RWPE1 (cell line): ENCODE measurements at regions not wholly inside any gene's neighbourhood (a gene's known extent, or its start where the extent isn't known, plus 50 kb on each side); places are given as distances from the start of the nearest gene placed in this dataset.

Experiments used
- CTCF ChIA-PET: fragments of 350-600 bp; sonication (Branson Sonifier 250); formaldehyde crosslinking; extraction: SDS; loops from one replicate; lab custom pipeline; 2021; lab: Yijun Ruan, JAX
- POLR2A ChIA-PET: fragments of 400-600 bp; formaldehyde crosslinking; extraction: SDS; loops from one replicate; lab custom pipeline; 2020; ENCODE audit warnings: antibody characterized with exemption; ENCODE audit not compliant: low non-redundant PET; lab: Yijun Ruan, JAX
- DNase-seq: peaks from one replicate; pipeline ENCODE4 v3.0.0; 2012; ENCODE audit warnings: low spot score
- H3K27ac ChIP-seq: fragments of 450-650 bp; 2 replicates; pipeline ENCODE4 v1.5.1; 2017
- TF ChIP-seq, protein P1 (sequence below): fragments of 450-650 bp; conservative IDR thresholded peaks from 2 replicates; pipeline ENCODE4 v1.5.1; 2017; ENCODE audit warnings: low read depth, mild to moderate bottlenecking

DNA sequence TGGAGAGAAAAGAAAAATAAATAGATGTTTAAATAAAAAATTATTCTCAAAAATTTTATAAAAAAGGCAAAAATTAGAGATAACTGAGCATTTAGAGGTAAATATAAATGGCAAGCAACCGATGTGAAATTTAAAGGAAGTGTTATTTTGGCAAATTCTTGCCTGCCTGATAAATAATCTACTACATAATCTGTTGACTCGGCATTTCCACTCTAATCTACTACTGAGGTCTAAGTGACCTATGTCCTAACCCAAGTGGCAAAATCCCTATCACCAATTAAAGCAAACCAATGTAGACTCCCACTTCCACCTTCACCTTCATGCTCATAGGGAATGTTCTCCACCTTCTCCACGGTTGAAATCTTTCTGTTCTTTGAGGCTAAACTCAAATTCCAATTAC lies 1124.1 kb upstream of the CDH2 start:
- H3K27ac ChIP-seq = no peak overlapping the region
- DNase-seq = no peak
- CTCF ChIA-PET = no interaction called here
- POLR2A ChIA-PET = no interaction called here
- TF ChIP-seq, protein P1, sequence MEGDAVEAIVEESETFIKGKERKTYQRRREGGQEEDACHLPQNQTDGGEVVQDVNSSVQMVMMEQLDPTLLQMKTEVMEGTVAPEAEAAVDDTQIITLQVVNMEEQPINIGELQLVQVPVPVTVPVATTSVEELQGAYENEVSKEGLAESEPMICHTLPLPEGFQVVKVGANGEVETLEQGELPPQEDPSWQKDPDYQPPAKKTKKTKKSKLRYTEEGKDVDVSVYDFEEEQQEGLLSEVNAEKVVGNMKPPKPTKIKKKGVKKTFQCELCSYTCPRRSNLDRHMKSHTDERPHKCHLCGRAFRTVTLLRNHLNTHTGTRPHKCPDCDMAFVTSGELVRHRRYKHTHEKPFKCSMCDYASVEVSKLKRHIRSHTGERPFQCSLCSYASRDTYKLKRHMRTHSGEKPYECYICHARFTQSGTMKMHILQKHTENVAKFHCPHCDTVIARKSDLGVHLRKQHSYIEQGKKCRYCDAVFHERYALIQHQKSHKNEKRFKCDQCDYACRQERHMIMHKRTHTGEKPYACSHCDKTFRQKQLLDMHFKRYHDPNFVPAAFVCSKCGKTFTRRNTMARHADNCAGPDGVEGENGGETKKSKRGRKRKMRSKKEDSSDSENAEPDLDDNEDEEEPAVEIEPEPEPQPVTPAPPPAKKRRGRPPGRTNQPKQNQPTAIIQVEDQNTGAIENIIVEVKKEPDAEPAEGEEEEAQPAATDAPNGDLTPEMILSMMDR = no peak

DNA sequence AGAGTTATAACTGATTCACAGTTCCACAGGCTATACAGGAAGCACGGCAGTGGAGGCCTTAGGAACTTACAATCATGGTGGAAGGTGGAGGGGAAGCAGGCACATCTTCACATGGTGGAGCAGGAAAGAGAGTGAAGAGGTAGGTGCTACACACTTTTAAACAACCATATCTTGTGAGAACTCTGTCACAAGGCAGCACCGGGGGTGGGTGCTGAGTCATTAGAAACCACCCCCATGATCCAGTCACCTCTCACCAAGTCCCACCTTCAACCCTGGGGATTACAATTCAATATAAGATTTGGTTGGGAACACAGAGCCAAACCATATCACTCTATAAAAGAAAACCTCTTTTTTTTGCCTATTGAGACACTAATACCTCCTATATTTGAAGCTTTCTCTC lies 1108.5 kb upstream of the CDH2 start:
- no peak overlapping the region for H3K27ac ChIP-seq
- TF ChIP-seq, protein P1 = no peak
- no peak for DNase-seq
- ChIA-PET CTCF (interaction anchor here (0.6 kb wide), 1 partner anchor 1932 kb away, joined by 3 read pairs; no protein-coding TSS in a partner anchor), POLR2A (no interaction called here)

DNA sequence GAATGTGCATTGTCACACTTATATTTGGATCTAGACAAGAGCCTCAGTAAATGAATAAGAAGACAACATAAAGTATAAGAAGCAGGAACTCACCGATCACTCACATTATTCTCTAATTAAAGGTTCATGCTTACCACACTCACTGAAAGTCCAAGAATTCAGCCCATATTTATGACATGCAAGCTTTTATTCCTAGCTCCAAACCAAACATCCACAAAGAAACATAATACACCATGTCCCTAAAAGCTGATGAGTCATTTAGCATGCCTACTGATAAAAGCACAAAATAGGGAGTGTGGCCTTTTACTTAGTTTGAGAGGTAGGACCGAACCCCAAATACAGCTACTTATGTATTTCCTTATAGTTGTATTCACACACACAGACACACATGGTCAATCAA lies 1094.6 kb upstream of the CDH2 start:
- CTCF ChIA-PET = interaction anchor here (0.6 kb wide), 1 partner anchor 84 kb away, joined by 3 read pairs; no protein-coding TSS in a partner anchor
- POLR2A ChIA-PET = no interaction called here
- no peak overlapping the region for H3K27ac ChIP-seq
- TF ChIP-seq, protein P1 = no peak
- DNase-seq = no peak

DNA sequence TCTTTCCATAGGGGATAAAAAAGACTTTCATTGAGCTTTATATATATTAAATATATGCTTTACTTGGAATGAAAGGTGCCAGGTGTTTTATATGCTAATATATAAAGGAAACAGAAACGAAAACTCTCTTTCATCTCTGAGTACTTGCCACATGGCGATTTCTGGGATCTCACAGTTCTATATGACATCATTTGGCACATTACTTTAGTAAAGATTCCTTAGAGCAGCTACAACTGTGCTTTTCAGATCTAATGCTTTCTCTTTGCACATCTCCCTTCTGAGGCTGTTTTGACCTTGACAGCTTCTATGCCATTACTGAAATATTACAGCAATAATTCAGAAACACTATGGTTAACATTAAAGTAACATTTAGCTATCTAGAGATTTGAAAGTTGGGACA lies 1082.9 kb upstream of the CDH2 start:
- POLR2A ChIA-PET = no interaction called here
- TF ChIP-seq, protein P1 = no peak
- DNase-seq = no peak
- CTCF ChIA-PET = interaction anchor here (0.7 kb wide), 1 partner anchor 1065 kb away, joined by 4 read pairs; no protein-coding TSS in a partner anchor
- H3K27ac ChIP-seq = no peak overlapping the region

DNA sequence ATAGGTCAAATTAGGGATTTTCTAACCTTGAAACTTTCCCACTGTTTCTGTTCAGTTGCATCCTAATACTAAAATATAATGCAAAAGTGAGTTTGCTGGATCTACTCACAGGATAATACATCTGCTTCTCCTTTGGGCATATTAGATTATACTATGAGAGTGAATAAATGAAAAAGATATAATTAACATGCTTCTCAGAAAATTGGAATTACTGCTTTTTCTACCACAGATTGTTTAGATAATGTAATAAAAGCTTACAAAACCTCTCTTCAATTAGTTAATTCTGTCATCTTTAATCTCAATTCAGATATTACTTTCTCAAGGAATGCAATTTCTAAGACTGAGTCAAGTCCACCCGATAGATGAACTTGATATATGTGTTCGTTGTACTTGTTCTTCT lies 1077.2 kb upstream of the CDH2 start:
- TF ChIP-seq, protein P1 = no peak
- CTCF ChIA-PET = interaction anchor here (0.6 kb wide), 1 partner anchor 571 kb away, joined by 3 read pairs; no protein-coding TSS in a partner anchor
- no peak for DNase-seq

DNA sequence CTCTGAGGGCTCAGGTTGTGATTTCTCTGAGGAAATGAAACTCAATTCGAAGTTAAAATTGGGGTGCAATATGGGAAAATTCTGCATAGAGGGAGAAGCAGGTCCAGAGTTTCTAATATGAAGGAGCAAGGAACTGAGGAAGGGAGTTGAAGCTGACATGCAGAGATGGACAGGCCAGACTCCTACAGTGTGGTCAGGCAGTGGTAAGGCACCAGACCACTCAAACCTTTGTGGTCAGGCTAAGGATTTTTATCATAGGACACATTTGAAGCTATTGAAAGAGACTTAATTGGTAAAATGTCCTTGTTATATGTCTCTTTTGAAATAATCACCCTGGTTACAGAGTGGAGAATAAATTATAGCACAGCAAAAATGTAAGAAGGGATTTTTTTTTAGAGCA lies 1074.8 kb upstream of the CDH2 start:
- no peak for DNase-seq
- H3K27ac ChIP-seq = no peak overlapping the region
- CTCF ChIA-PET = no interaction called here
- TF ChIP-seq, protein P1 = no peak
- POLR2A ChIA-PET = no interaction called here

More for the DNA sequence above, 1077.2 kb upstream of the CDH2 start:
- H3K27ac ChIP-seq = no peak overlapping the region
- POLR2A ChIA-PET = no interaction called here

DNA sequence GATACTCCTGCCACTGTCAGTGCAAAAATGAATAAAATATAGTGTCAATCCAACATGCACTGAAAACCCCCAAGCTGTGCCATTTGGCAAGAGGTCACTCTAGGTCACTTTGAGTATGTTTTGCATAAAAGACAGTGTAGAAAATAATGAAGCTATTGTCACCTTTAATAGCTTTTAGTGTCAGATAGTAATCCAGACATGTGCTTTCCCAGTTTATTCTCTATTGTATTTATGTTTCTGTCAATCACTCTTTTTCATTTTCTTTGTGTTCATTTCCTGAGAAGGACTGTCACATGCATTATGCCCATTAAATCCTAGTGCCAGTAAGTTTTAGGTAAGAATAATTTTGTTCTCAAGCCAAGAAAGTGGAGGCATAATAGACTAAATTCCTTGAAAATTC lies 1073.9 kb upstream of the CDH2 start:
- CTCF ChIA-PET = no interaction called here
- TF ChIP-seq, protein P1 = no peak
- POLR2A ChIA-PET = no interaction called here
- no peak overlapping the region for H3K27ac ChIP-seq
- DNase-seq = no peak
